Esophagus (tissue), 2 donors: ENCODE measurements at regions not wholly inside any gene's neighbourhood (a gene's known extent, or its start where the extent isn't known, plus 50 kb on each side); places are given as distances from the start of the nearest gene placed in this dataset.

Experiments
- H3K27ac ChIP-seq, 2 donors: one replicate each; pipeline ENCODE4 v1.5.1; 2013; ENCODE audit warnings: low read depth in 2 of 2, mild to moderate bottlenecking in 2 of 2, inconsistent platforms in 1 of 2, low read length in 1 of 2, moderate library complexity in 1 of 2
- H3K27me3 ChIP-seq, 2 donors: one replicate each; pipeline ENCODE4 v1.6.1; 2013; ENCODE audit warnings: low read length in 2 of 2, control low read depth in 1 of 2, mild to moderate bottlenecking in 1 of 2; ENCODE audit not compliant: insufficient read depth in 2 of 2, control insufficient read depth in 1 of 2
- H3K36me3 ChIP-seq, 2 donors: one replicate each; pipeline ENCODE4 v1.6.1; 2013; ENCODE audit warnings: low read length in 1 of 2; ENCODE audit not compliant: control insufficient read depth in 2 of 2, insufficient read depth in 2 of 2
- H3K4me1 ChIP-seq, 2 donors: one replicate each; pipeline ENCODE4 v1.6.1; 2013; ENCODE audit warnings: low read length in 1 of 2; ENCODE audit not compliant: control insufficient read depth in 2 of 2, insufficient read depth in 2 of 2
- H3K4me3 ChIP-seq, 2 donors: one replicate each; pipeline ENCODE4 v1.5.1; 2013; ENCODE audit warnings: low read length in 2 of 2, mild to moderate bottlenecking in 2 of 2, low read depth in 1 of 2, moderate library complexity in 1 of 2
- H3K9me3 ChIP-seq, 2 donors: one replicate each; pipeline ENCODE4 v1.6.1; 2013; ENCODE audit warnings: mild to moderate bottlenecking in 2 of 2, low read depth in 1 of 2, low read length in 1 of 2, moderate library complexity in 1 of 2; ENCODE audit not compliant: control insufficient read depth in 2 of 2, insufficient read depth in 1 of 2
- WGBS, 2 donors: extraction: QIAGEN DNeasy Blood & Tissue Kit; methylation state at CpG; one replicate each; pipeline ENCODE4 v1.1.7; 2013; 5-methylcytosine and 5-hydroxymethylcytosine counted together
- donor health status: healthy with polysubstance abuse.
- donor health status: Bipolar disorder and iron deficiency.

- no peak overlapping the region for H3K4me3 ChIP-seq
- no peaks in the 10 kb centered on the region for H3K27me3 ChIP-seq
- no peak overlapping the region for H3K27ac ChIP-seq
- no peaks in the 10 kb centered on the region for H3K9me3 ChIP-seq
- H3K4me1 ChIP-seq: peaks cover 0 to 5% of the 10 kb centered on the region in 2 donors
- H3K36me3 ChIP-seq: no peaks in the 10 kb centered on the region
Observed at GRCh38 chr3:72459588-72459987, 388.7 kb downstream of the SHQ1 start.

- Histone ChIP-seq H3K4me1 (peaks cover 0 to 5% of the 10 kb centered on the region in 2 donors), H3K4me3 (no peak overlapping the region), H3K36me3 (no peaks in the 10 kb centered on the region), H3K9me3 (no peaks in the 10 kb centered on the region), H3K27ac (no peak overlapping the region), H3K27me3 (no peaks in the 10 kb centered on the region)
- 52 to 62% methylated on average over 4 of the region's 4 CpGs for WGBS, 2 donors
Observed at GRCh38 chr3:72458375-72458774, 389.9 kb downstream of the SHQ1 start.

GRCh38 chr3:72454441-72454840 is 393.8 kb downstream of the SHQ1 start:
- Histone ChIP-seq H3K36me3 (no peaks in the 10 kb centered on the region), H3K27me3 (no peaks in the 10 kb centered on the region), H3K4me1 (no peaks in the 10 kb centered on the region), H3K4me3 (no peak overlapping the region), H3K27ac (no peak overlapping the region), H3K9me3 (no peaks in the 10 kb centered on the region)
- 90% methylated on average over 3 of the region's 3 CpGs for WGBS, 2 donors

GRCh38 chr3:72453706-72454105 is 394.5 kb downstream of the SHQ1 start:
- Histone ChIP-seq H3K27ac (no peak overlapping the region), H3K4me3 (no peak overlapping the region), H3K4me1 (no peaks in the 10 kb centered on the region), H3K9me3 (no peaks in the 10 kb centered on the region), H3K27me3 (no peaks in the 10 kb centered on the region), H3K36me3 (no peaks in the 10 kb centered on the region)
- 75 to 78% methylated on average over 2 of the region's 2 CpGs for WGBS, 2 donors

GRCh38 chr3:72452745-72453144 is 395.5 kb downstream of the SHQ1 start:
- H3K27ac ChIP-seq: no peak overlapping the region
- H3K27me3 ChIP-seq: no peaks in the 10 kb centered on the region
- peaks cover 0 to 3% of the 10 kb centered on the region in 2 donors for H3K4me1 ChIP-seq
- no peaks in the 10 kb centered on the region for H3K36me3 ChIP-seq
- no peak overlapping the region for H3K4me3 ChIP-seq
- H3K9me3 ChIP-seq: no peaks in the 10 kb centered on the region
- 83 to 89% methylated on average over 5 of the region's 5 CpGs for WGBS, 2 donors

- H3K4me1 ChIP-seq: peaks cover 0 to 6% of the 10 kb centered on the region in 2 donors
- H3K4me3 ChIP-seq: no peak overlapping the region
- H3K9me3 ChIP-seq: no peaks in the 10 kb centered on the region
- no peaks in the 10 kb centered on the region for H3K36me3 ChIP-seq
- no peaks in the 10 kb centered on the region for H3K27me3 ChIP-seq
- no peak overlapping the region for H3K27ac ChIP-seq
- 68 to 75% methylated on average over 3 of the region's 3 CpGs for WGBS, 2 donors
Observed at GRCh38 chr3:72451841-72452240, 396.4 kb downstream of the SHQ1 start.

- H3K27me3 ChIP-seq: no peaks in the 10 kb centered on the region
- no peaks in the 10 kb centered on the region for H3K36me3 ChIP-seq
- no peak overlapping the region for H3K27ac ChIP-seq
- 90 to 98% methylated on average over 3 of the region's 3 CpGs for WGBS, 2 donors
- no peak overlapping the region for H3K4me3 ChIP-seq
- peaks cover 0 to 6% of the 10 kb centered on the region in 2 donors for H3K4me1 ChIP-seq
- H3K9me3 ChIP-seq: no peaks in the 10 kb centered on the region
Observed at GRCh38 chr3:72449551-72449950, 398.7 kb downstream of the SHQ1 start.

- peaks cover 0 to 6% of the 10 kb centered on the region in 2 donors for H3K4me1 ChIP-seq
Observed at GRCh38 chr3:72448858-72449257, 399.4 kb downstream of the SHQ1 start.

GRCh38 chr3:72448375-72448823 is 399.8 kb downstream of the SHQ1 start:
- no peaks in the 10 kb centered on the region for H3K9me3 ChIP-seq
- peak overlapping the region in 1 of 2 donors; percentile 26 for H3K27ac ChIP-seq
- no peaks in the 10 kb centered on the region for H3K27me3 ChIP-seq
- H3K36me3 ChIP-seq: no peaks in the 10 kb centered on the region
- no peak overlapping the region for H3K4me3 ChIP-seq
- WGBS, 2 donors: 87 to 91% methylated on average over 8 of the region's 8 CpGs
- peaks cover 0 to 6% of the 10 kb centered on the region in 2 donors for H3K4me1 ChIP-seq

More at GRCh38 chr3:72448858-72449257, 399.4 kb downstream of the SHQ1 start:
- H3K36me3 ChIP-seq: no peaks in the 10 kb centered on the region
- no peaks in the 10 kb centered on the region for H3K9me3 ChIP-seq
- WGBS, 2 donors: 69 to 77% methylated on average over 3 of the region's 3 CpGs
- H3K27ac ChIP-seq: no peak overlapping the region
- H3K27me3 ChIP-seq: no peaks in the 10 kb centered on the region
- no peak overlapping the region for H3K4me3 ChIP-seq

- no peaks in the 10 kb centered on the region for H3K27me3 ChIP-seq
- WGBS, 2 donors: 7 to 14% methylated on average over 58 to 95 of the region's 97 CpGs
- H3K4me3 ChIP-seq: peak overlapping the region; percentile 74 to 75
Observed at GRCh38 chr3:72447059-72447946, 400.9 kb downstream of the SHQ1 start.

More at GRCh38 chr3:72447059-72447946, 400.9 kb downstream of the SHQ1 start:
- H3K9me3 ChIP-seq: no peaks in the 10 kb centered on the region
- no peaks in the 10 kb centered on the region for H3K36me3 ChIP-seq
- peak overlapping the region; percentile 58 to 79 for H3K27ac ChIP-seq
- H3K4me1 ChIP-seq: peaks cover 0 to 6% of the 10 kb centered on the region in 2 donors
